ENCODE measurements at regions not wholly inside any gene's neighbourhood (a gene's known extent, or its start where the extent isn't known, plus 50 kb on each side); places are given as distances from the start of the nearest gene placed in this dataset.

DNA sequence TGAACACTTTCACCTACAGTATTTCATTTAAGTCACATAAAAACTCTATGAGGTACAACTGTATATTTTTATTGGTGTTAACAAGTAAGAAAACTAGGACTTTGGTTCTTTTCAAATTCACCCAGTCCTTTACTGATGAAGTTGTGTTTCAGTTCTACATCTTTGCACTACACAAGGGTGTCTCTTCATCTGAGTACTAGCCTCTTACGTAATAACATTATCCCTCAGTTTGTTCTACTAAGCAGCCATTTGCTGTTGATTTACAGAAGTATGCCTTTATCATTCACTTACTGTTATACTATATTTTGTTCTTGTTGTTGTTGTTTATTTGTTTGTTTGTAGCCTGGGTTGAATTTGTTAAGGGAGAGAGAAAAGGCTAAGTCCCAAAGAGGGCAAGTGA lies 311.9 kb downstream of the PLOD2 start:
- TF ChIP-seq, protein P1, sequence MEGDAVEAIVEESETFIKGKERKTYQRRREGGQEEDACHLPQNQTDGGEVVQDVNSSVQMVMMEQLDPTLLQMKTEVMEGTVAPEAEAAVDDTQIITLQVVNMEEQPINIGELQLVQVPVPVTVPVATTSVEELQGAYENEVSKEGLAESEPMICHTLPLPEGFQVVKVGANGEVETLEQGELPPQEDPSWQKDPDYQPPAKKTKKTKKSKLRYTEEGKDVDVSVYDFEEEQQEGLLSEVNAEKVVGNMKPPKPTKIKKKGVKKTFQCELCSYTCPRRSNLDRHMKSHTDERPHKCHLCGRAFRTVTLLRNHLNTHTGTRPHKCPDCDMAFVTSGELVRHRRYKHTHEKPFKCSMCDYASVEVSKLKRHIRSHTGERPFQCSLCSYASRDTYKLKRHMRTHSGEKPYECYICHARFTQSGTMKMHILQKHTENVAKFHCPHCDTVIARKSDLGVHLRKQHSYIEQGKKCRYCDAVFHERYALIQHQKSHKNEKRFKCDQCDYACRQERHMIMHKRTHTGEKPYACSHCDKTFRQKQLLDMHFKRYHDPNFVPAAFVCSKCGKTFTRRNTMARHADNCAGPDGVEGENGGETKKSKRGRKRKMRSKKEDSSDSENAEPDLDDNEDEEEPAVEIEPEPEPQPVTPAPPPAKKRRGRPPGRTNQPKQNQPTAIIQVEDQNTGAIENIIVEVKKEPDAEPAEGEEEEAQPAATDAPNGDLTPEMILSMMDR (IDR thresholded peaks at IDR 0.05), result no peak
- TF ChIP-seq POLR2A (IDR thresholded peaks at IDR 0.05), result no peak

Measured in tibial nerve (tissue), 3 donors.